GM12864 (cell line): ENCODE measurements at regions not wholly inside any gene's neighbourhood (a gene's known extent, or its start where the extent isn't known, plus 50 kb on each side); places are given as distances from the start of the nearest gene placed in this dataset.

Experiments
- DNase-seq: peaks from one replicate; pipeline ENCODE4 v3.0.0-alpha.2; 2011; ENCODE audit warnings: low read depth
- H3K4me3 ChIP-seq: 2 replicates; pipeline ENCODE4 v1.5.1; 2011; ENCODE audit warnings: mild to moderate bottlenecking, low read depth, low read length, control low read depth
- TF ChIP-seq, protein P1 (sequence below): IDR thresholded peaks from 2 replicates; pipeline ENCODE4 v1.5.1; 2011; ENCODE audit warnings: low read depth, mild to moderate bottlenecking, moderate library complexity, low read length, control low read depth, inconsistent platforms; ENCODE audit errors: missing control alignments

DNA sequence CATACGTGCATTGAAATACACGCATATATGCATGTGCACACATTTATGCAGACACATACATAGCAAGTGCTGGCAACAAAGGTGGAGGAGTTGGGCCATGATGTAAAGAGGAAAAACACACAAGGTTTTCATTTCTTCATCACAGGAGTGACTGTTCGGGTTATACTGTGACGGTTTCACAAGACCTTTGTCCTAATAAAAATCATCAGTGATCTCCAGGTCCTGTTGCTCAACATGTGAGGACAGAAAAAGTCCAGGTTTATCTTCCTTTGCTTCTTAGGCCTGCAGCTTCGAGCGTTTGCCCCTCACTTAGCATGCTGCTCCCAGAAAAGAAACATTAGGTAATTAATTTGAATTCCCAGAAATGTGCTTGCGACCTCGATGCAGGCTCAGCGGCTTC is 1260.0 kb upstream of the TMEM132C start:
- no peak for DNase-seq
- TF ChIP-seq, protein P1, sequence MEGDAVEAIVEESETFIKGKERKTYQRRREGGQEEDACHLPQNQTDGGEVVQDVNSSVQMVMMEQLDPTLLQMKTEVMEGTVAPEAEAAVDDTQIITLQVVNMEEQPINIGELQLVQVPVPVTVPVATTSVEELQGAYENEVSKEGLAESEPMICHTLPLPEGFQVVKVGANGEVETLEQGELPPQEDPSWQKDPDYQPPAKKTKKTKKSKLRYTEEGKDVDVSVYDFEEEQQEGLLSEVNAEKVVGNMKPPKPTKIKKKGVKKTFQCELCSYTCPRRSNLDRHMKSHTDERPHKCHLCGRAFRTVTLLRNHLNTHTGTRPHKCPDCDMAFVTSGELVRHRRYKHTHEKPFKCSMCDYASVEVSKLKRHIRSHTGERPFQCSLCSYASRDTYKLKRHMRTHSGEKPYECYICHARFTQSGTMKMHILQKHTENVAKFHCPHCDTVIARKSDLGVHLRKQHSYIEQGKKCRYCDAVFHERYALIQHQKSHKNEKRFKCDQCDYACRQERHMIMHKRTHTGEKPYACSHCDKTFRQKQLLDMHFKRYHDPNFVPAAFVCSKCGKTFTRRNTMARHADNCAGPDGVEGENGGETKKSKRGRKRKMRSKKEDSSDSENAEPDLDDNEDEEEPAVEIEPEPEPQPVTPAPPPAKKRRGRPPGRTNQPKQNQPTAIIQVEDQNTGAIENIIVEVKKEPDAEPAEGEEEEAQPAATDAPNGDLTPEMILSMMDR: no peak
- H3K4me3 ChIP-seq: no peak overlapping the region

DNA sequence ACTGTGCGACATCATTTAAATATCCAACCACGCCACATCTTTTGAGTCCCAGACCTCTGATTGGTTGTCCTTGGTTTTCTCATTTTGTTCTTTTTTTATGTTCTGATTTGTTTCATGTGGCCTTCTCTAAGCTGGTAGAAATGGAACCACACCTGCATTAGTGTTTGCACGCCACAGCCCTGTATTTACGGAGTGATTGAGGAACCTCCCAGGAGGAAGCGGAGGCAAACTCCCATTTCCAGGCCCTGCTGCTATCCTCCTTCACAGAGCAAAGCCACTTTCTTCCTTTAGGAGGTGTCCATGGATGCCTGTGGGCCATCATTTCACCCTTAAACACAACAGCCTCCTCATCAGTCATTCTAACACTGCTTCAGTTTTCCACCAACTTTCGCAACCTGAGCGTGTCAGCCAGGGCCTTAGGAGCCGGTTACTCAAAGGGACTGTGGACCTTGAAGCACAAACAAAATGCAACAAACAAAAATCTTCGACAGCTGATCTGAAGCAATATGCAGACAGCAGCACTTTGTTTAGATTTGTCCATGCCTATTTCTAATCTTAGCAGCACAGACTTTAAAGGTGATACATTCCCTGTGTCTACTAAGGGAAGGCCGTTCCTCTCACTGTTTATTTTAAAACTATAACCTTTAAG is 1258.1 kb upstream of the TMEM132C start:
- no peak overlapping the region for H3K4me3 ChIP-seq
- DNase-seq: no peak
- TF ChIP-seq, protein P1: no peak

DNA sequence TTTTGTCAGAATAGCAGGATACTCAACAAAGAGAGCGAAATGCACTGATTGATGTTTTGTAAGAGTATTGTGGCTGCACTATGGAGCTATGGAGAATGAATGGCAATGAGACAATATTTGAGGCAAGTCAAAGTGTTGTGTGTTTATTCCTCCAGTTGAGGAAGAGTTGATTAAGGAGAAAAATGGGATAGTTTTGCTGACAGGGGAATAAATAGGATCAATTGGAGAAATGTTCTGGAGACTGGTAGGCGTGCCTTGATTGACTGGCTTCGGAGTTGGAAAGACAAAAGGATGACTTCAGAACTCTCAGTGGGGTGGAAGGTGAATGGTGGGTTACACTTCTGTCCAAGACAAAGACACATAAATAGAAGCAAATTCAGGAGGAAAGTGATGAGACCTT is 1254.9 kb upstream of the TMEM132C start:
- no peak overlapping the region for H3K4me3 ChIP-seq
- no peak for DNase-seq
- TF ChIP-seq, protein P1: no peak

DNA sequence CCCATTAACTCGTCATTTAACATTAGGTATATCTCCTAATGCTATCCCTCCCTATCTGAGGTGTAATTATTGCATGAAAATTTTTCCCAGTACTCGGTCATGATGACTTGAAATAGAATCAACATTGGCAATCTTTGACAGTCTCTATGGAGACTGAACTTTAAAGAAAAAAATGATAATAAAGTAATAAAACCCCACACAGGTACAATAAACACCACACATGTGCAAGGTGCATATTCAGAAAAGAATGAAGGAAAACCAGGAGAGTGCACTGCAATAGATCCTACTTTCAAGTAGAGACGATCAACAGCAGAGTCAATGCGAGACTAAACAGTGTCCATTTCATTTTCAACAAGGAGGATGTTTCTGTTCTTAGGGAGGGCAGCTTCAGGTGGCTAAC is 1253.8 kb upstream of the TMEM132C start:
- no peak for DNase-seq
- TF ChIP-seq, protein P1: no peak
- H3K4me3 ChIP-seq: no peak overlapping the region

DNA sequence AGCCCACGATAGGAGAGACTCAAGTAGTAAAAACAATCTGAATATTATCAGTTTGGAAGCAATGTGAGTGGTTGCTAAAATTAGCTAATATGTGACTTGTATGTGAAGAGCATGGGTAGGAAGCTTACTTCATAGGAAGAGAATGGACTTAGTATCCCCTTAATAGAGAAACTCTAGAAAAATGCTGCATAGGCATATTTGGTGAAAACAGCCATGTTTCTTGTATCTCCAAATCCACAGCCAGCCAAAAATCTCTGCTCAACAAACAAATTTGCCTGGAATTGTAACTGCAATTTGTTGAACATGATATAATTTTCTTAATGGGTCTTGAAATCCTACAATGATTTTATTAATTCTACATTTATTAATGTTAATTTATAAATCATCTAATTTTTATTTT is 1252.9 kb upstream of the TMEM132C start:
- no peak for DNase-seq
- TF ChIP-seq, protein P1: no peak
- no peak overlapping the region for H3K4me3 ChIP-seq

DNA sequence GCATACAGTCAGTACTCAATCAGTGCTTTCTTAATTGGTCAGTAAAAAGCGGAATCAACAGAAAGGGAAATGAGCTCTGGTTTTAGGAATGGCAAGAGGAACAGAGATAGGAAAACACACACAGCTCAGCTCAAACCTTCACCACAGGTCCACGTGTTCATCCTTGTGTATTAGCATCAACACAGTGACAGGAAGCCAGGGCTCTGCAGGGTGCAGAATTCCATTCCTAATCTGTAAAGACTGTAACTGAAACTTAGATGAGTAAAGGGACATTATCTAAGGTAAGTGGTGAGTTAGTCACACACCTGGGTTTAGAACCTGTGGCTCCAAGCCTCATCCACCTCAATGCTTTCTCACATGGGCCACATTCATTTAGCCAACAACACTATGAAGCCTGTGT is 1242.2 kb upstream of the TMEM132C start:
- DNase-seq: no peak
- no peak overlapping the region for H3K4me3 ChIP-seq
- TF ChIP-seq, protein P1: no peak

DNA sequence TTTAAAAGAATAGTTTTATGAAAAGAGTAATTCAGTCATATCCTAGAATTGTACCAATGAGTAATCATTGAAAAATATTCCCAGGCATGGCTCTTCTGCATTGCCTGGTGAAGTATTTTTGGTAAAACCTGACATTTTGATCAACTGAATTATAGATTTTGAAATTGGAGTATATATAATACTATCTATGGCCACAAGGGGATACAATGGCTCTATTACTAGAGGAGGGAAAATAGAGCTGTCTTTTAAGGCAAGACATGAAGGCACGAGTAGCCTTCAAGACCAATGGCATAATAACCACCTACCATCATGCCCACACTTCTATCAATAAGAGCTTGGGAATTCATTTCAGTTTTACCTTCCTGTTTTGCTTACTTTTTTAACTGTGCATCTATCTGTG is 1241.4 kb upstream of the TMEM132C start:
- no peak overlapping the region for H3K4me3 ChIP-seq
- TF ChIP-seq, protein P1: peak; percentile 22
- DNase-seq: no peak
